HG03558 (cell line): ENCODE measurements at regions not wholly inside any gene's neighbourhood (a gene's known extent, or its start where the extent isn't known, plus 50 kb on each side); places are given as distances from the start of the nearest gene placed in this dataset.

Experiments used
- ATAC-seq: cut with Tn5 transposase; IDR thresholded peaks from one replicate; pipeline ENCODE4 v1.9.1; 2021; ENCODE audit warnings: moderate number of reproducible peaks; ENCODE audit not compliant: unreplicated experiment; ENCODE audit errors: extremely low read depth

DNA sequence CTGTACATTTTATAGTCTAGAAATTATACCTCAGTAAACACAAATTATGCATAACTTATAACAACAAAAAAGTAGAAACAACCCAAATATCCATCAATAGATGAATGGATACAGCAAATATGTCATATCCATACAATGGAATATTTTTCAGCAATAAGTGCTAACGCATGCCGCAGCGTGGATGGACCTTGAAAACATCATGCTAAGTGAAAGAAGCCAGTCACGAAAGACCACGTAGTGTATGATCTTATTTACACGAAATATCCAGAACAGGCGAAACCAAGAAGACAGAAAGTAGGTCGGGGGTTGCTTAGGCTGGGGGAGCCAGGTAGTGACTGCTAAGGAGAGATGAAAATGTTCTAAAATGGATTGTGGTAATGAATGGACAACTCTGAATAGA, 167.1 kb upstream of the MYCN start:
- no peak for ATAC-seq

DNA sequence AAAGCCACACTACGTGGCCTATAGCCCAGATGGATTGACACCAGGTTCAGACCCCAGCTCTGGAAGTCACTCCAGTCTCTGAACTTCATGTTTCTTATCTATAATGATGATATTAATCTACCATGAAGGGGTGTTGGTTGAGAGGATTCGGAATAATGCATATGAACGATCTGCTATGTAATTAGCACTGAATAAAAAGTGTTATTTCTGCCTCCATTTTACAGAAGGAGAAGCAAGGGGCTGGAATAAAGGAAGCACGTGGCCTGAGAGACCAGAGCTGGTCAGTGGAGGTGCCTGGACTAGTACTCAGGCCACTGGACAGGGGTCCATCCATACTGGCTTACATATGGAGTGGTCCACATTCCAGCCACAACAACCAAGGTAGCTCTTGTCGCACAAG, 166.5 kb upstream of the MYCN start:
- ATAC-seq = no peak

DNA sequence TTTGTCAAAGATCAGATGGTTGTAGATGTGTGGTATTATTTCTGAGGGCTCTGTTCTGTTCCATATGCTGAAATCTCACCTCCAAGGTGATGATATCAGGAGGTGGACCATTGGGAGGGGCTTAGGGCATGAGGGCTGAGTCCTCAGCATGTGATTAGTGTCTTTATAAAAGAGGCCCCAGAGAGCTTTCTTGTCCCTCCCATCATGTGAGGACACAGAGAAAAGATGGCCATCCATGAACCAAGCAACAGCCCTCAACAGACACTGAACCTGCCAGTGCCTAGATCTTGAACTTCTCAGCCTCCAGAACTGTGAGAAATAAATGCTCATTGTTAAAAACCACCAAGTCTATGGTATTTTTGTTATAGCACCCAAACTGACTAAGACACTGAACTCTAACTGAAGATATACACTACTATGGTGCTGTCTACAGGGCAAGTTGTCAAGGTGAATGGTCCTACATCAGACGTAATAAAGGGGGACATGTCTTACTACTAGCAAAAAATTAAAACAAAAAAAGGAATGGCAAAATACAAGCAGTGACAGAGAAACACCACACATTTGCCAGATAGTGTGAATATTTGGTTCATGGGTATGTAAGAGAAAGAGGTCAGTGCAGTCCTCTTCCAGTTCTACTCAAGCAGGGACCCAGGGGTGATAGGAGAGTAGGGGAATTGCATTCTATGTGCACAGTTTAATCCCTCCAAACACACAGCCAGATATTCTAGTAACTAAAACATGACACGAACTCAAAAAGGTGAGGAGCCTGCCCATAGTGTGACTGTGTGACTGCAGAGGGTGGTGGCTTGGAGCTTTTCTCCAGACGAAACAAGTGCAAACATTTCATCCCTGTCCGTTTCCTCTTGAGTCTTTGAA, 164.4 kb upstream of the MYCN start:
- ATAC-seq = no peak

DNA sequence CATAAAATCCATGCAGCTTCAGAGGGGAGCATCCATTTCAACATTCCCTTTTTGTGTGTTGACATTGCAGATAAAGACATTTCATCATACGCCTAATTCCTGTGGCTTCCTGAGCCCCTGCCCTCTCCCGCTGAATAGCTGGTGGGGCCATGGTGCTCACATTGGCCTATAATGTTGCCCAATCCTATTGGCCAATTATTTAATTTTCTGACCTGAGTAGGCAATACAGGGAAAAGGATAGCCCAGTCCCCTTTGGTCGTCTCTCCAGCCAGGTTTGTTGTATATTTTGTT, 163.8 kb upstream of the MYCN start:
- no peak for ATAC-seq

DNA sequence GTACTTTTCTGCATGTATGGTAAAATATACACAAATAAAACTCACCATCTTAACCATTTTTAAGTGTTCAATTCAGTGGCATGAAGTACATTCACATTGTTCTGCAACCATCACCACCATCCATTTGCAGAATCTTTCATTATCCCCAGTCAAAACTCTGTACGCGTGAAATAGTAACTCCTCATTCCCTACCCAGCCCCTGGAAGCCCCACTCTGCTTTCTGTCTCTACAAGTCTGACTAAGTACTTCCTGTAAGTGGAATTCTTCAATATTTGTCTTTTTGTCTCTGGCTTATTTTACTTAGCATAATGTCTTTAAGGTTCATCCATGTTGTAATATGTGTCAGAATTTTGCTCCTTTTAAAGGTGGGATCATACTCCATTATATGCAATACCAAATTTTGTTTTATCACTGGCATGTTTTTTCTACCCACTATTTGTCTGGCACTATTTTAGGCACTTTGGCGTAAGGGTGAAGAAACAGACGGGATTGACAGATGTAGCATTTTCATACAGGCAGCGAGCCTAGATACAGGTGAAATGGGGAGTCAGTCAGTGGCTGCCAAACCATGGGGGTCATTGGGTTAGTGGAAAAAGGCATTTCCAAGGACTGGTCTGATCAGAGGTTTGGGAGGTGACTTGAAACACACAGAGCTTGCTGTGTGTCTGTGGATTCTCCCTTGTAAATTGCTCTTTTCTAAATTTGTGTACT, 163.2 kb upstream of the MYCN start:
- ATAC-seq = no peak

DNA sequence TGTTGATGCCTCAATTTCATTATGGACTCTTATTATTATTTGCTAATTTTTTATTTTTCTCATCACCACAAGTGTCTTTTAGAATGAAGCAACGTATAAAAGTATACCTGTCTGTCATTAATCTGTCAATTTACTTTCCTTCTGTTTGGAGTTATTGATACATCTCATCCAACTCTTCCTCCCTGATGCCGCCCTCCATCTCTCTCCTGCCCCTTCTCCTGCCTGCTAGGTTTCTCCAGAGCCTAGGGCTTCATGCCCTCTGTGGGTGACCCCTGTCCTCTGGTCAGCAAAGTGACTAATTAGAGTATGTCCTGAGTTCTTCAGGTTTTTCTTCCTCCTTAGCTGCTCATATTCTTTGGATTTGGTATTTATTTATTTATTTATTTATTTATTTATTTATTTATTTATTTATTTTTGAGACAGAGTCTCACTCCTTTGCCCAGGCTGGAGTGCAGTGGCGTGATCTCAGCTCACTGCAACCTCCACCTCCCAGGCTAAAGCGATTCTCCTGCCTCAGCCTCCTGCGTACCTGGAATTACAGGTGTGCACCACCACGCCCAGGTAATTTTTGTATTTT, 162.5 kb upstream of the MYCN start:
- ATAC-seq = no peak

DNA sequence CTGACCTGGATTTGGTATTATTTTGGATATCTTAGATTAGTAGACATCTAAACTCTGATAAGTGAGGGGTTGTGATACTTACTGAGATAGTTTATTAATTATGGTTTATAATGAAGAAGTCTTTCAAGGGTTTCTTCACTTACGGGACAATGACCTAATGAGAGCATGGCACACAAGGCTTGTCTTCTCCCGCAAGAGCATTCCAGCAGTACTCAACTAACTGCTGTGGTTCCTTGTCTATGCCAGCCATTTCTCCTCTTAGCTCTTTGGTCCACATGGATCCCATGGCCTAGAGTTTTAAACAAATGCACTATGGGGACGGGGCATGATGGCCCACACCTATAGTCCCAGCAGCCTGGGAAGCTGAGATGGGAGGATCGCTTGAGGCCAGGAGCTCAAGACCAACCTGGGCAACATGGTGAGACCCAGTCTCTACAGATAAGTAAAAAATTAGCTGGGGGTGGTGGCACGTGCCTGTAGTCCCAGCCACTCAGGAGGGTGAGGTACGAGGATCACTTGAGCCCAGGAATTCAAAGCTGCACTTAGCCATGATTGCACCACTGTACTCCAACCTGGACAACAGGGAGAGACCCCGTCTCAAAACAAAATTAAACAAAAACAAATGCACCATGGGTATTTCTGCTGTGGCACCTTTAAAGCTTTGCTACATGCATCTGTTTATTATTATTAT, 161.7 kb upstream of the MYCN start:
- no peak for ATAC-seq

DNA sequence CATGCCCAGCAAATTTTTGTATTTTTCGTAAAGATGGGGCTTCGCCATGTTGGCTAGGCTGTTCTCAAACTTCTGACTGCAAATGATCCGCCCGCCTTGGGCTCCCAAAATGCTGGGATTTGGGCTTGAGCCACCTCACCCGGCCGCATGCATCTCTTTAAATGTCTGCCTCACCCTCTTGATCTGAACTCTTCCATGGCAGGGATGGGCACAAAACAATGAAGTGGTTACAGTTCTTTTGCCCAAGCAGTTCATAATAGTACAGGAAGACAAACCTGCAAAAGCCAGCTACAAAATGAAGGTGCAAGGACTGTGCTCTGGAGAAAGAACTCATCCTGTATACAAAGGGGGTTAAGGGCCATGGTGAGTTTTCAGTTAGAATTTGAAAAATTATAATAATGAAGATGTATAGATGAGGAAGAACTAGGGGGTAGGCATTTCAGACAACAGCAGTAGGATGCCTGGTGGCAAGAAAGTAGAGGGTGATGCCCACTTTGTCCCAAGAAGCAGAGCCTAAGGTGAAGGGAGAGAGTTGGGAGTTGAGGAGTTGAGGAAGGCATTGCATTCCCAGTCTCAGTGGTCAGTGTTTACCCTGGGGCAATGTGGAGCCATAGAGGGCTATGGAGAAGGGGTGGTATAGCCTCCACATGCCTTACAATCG, 160.8 kb upstream of the MYCN start:
- ATAC-seq = no peak

DNA sequence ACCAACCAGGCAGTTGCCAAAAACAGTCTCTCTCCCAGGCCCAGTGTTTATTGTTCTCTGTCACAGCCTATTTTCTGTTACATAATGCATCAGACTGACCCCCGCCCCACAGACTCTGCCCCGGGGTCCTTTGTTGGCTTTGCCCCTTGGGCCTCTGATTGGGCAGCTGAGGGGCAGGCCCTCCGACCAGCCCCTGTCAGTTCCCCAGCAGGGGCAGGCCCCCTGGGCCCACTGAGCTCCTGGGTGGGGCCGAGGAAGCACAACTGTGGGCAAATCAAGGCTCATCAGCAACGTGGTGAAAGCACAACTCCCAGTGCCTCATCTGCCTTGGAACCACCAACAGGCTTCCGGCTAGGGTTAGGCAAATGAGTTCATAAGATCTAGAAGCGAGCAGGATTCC, 160.1 kb upstream of the MYCN start:
- ATAC-seq = no peak

DNA sequence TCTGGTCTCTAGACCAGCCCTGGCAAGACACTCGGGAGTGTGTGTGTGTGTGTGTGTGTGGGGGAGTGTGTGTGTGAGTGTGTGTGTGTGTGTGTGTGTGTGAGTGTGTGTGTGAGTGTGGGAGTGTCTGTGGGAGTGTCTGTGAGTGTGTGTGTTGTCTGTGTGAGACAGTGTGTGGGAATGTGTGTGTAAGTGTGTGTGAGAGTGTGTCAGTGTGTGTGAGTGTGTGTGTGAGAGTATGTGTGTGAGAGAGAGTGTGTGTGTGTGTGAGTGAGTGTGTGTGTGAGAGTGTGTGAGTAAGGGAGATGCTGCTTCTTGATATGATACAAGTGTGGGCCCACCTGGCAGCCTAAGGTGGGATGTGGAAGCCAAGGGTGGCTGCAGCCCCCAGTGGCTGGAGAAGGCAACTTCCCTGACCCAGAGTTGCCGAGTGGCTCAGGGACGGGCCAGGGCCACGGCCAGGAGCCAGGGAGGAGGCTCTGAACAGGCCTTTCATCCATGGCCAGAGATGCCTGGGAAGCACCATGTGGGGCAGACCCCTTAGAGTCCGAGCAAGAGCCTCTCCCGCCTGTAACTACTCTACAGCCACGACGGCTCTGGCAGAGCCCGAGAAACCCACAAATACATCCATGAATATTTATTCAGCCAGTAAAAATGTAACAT, 159.3 kb upstream of the MYCN start:
- no peak for ATAC-seq

DNA sequence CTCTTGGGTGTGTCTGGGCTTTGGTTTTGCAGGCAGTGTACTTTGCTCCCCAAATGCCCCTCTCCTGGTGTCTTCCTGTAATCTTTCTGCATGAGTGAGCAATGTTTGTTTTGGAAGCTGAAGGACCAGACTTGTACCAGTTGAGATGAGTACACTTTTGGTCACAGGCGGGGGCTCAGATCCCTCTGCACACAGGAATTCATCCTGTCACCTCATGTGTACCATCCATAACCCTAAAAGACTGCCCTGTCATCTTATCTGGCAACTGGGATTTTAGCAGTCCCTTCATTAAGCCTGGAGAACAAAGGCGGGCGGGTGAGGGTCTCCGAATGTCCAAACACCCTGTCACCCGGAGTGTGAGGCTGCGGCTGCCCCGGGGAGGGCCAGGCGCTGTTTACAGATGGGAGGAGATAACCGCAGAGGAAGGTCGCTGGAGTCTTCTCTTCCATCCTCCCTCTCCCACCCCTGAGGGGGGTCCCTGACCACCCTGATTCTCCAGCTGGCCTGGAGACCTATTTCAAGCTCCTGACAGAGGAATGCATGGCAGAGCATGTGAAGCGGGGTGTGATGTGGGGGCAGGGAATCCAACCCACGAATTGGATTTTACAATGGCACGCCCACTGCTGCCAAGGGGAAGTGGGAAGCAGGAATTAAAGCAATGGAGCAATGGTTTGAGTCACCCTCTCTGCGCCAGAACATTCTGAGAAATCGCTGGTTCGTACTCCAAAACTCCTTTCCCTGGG, 158.2 kb upstream of the MYCN start:
- ATAC-seq = no peak

DNA sequence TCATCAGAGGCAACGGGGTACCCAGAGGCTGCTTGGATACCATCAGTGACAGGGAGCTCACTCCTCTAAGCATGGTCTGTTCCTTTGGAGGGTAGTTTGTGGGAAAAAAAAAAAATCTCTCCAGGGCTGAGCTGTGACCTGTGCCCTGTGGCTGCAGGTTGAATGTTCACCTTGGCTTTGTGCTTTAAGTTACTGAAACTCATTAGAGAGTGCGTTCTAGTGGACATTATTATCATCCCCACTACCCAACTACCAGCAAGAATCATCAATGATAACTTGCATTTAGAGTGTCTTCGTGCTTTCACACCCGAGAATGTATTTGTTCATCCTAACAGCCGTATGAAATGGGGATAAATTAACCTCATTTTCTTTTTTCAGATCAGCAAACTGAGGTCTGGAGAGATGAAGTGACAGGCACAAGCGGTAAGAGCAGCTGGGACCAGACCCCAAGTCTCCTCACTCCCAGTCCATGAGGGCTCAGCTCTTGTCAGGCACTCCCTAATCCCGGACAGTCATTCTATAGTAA, 157.5 kb upstream of the MYCN start:
- ATAC-seq = no peak

DNA sequence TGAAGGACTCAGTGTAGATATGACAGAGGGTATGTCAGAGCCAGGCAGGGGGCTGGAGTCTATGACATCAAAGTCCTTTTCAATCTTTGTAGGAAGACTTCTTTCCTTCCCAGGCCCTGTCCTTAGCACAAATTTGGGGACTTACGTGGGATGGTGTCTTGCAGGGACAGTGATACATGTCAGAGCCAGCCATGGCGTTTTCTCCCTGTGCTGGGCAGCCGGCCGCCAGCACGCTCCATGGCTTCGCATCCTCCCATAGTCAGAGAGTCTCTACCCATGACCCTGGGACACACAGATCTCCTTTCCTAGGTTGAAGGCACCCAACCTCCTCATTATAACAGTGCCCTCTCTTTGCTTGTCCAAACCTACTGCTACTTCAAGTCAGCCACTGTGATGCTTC, 156.9 kb upstream of the MYCN start:
- no peak for ATAC-seq

DNA sequence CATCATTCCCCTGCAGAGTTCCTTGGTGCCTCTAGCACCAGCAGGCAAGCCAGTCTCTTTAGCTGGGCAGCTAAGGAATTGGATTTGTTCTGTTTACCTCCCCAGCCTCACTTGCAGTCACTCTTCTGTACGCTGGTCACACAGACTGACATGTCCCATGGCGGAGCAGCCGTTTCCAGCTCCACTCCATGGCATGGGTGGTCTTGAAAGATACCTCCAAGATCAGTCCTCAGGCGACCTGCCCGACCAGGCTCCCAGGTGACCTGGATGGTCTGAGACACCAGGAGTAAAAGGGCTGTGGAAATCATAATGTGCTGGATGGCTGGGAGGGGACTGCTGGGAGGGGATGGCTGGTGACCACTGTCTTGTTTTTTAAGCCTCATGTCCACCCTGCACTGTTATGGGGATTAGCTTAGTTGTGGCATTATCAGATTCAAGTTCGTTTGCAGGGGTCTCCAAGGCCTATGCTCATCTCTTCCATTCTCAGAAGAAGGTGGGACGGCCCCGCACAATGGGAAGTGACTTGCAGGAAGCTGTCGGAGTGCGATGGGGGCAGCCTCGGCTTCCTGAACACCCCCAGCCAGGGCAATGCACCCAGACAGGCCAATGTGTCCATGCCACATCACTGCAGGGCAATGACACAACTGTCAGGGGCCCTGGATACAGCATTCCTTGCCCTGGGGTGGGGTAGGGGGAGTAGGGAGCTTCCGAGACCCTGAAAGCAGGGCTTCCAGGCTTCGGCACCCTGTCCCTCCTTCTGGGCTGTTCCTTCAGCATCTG, 156.1 kb upstream of the MYCN start:
- ATAC-seq = no peak

DNA sequence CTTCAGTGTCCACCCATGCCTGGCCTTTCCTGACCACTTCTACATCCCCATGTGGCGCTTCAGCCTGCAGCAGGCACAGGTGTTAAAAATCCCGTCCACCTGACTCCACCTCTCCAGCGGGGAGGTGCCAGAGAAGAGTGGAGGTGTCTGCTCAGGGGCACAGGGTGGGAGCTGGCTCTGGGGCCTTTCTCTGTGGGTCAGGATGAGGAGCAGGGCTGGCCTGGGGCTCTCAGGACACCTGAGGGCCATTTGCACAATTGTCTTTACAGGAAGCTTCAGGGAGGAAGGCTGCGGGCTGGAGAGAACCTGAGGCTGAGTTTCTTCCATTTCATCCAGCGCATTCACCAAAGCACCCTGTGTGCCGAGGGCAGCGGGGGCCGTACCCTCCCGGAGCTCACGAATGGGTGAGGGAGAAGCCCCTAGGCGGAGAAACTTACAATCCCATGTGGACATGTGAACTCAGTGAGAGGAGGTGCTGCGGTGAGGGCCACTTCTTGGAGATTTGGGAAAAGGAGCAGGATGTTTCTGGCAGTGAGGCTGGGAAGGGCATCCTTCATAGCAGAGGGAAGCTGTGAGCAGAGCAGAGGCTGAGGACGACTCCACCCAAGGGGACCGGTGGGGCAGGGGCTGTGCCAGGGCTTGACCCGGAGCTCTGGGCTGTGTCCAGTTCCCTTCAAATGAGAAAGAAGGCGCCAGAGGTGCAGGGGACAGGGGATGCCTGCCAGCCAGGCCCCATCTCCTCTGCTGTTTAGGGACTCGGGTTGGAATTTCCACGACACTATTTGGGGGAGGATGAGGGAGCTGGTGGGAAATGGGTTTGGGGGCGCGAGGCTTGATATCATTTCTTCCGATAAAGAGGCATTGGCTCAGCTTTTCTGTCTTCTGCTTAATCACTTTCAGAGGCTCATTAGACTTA, 155.2 kb upstream of the MYCN start:
- no peak for ATAC-seq

DNA sequence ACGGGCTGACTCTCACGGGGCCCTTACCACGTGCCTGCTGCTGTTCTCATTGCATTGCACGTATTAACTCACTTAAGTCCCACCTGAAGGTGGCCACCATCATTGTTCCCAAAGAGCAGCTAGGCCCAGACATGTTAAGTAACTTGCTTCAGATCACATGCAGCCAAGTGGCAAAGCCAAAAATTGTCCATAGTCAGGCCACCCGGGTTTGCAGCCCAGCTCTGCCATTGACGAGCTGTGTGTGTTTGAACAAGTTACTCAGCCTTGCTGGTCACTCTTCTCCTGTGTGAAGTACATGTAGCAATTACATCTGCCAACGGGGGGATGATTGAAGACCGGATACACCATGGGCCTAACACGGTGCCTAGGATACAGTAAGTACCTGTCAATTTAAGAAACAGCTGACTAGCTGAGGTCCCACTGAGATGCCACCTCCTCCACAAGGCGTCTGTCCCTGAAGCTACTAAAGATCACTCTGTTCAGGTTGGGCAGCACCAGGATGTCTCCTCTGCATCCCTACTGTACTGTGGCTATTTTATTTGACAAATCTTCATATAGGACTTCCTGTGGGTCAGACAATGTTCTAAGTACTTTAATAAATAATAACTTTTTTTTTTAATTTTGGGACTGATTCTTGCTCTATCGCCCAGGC, 154.2 kb upstream of the MYCN start:
- no peak for ATAC-seq

DNA sequence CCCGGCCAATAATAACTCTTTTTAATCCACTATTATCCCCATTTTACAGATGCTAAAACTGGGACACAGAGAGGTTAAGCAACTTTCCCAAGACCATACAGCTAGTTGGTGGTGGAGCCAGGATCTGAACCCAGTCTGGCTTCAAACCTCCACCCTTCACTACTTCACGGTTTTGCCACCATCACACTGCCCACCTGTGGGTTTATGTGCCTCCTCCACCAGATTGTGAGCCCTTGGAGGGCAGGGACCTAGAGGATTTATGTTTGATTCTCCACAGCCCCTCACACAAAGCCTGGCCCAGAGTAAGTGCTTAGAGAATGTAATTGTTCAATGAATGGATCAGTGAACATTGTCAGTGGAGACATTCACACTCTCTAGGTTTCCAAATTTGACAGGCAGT, 153.4 kb upstream of the MYCN start:
- no peak for ATAC-seq
